ENCODE measurements at regions not wholly inside any gene's neighbourhood (a gene's known extent, or its start where the extent isn't known, plus 50 kb on each side); places are given as distances from the start of the nearest gene placed in this dataset.

- TF ChIP-seq SOX5 (CRISPR knock-in tag; IDR thresholded peaks at IDR 0.05; ENCODE audit: borderline replicate concordance) (peak; percentile 67; the same call in 1 of the 2 replicates), RFXAP (CRISPR knock-in tag; IDR thresholded peaks at IDR 0.05; ENCODE audit: borderline replicate concordance) (peak; percentile 63; the same call in 1 of the 2 replicates), ATAD3A (CRISPR knock-in tag; IDR thresholded peaks at IDR 0.05) (no peak), ZFX (CRISPR knock-in tag; IDR thresholded peaks at IDR 0.05; ENCODE audit: low read depth) (peak; percentile 51; the same call in 1 of the 2 replicates), FOXO1 (CRISPR knock-in tag; IDR thresholded peaks at IDR 0.05) (peak; percentile 72; the same call in 1 of the 2 replicates), FOXA1 (IDR thresholded peaks at IDR 0.05) (no peak), FOXA1 (CRISPR knock-in tag; IDR thresholded peaks at IDR 0.05) (peak; percentile 59), ZNF232 (CRISPR knock-in tag; IDR thresholded peaks at IDR 0.05; ENCODE audit: borderline replicate concordance) (no peak), ZNF414 (CRISPR knock-in tag; IDR thresholded peaks at IDR 0.05) (0 out of 2 replicates have a peak, but pooled peaks have one; percentile 18), KLF9 (CRISPR knock-in tag; IDR thresholded peaks at IDR 0.05; ENCODE audit: low read depth) (no peak), PPARG (CRISPR knock-in tag; conservative IDR thresholded peaks at IDR 0.05) (peak; percentile 53; the same call in 1 of the 2 replicates), MAFF (IDR thresholded peaks at IDR 0.05; ENCODE audit: low read depth, low read length) (no peak), ZNF235 (CRISPR knock-in tag; IDR thresholded peaks at IDR 0.05; ENCODE audit: borderline replicate concordance) (no peak), HNRNPL (IDR thresholded peaks at IDR 0.05; ENCODE audit: low read depth, low read length) (no peak), CCDC6 (CRISPR knock-in tag; IDR thresholded peaks at IDR 0.05) (peak; percentile 23; the same call in 1 of the 2 replicates), ZBTB7A (CRISPR knock-in tag; IDR thresholded peaks at IDR 0.05) (0 out of 2 replicates have a peak, but pooled peaks have one; percentile 28), TRAFD1 (CRISPR knock-in tag; IDR thresholded peaks at IDR 0.05; ENCODE audit: borderline replicate concordance) (0 out of 2 replicates have a peak, but pooled peaks have one; percentile 71), PRMT3 (CRISPR knock-in tag; IDR thresholded peaks at IDR 0.05; ENCODE audit: borderline replicate concordance, low read depth) (no peak), FOXP1 (IDR thresholded peaks at IDR 0.05) (no peak), FOXP1 (CRISPR knock-in tag; IDR thresholded peaks at IDR 0.05) (peak; percentile 85), TBX2 (CRISPR knock-in tag; IDR thresholded peaks at IDR 0.05; ENCODE audit: borderline replicate concordance) (peak; percentile 64; the same call in 1 of the 2 replicates), CHCHD3 (CRISPR knock-in tag; IDR thresholded peaks at IDR 0.05) (no peak), KDM3A (CRISPR knock-in tag; IDR thresholded peaks at IDR 0.05; ENCODE audit: low read depth) (no peak)
- TF ChIP-seq, protein P1, sequence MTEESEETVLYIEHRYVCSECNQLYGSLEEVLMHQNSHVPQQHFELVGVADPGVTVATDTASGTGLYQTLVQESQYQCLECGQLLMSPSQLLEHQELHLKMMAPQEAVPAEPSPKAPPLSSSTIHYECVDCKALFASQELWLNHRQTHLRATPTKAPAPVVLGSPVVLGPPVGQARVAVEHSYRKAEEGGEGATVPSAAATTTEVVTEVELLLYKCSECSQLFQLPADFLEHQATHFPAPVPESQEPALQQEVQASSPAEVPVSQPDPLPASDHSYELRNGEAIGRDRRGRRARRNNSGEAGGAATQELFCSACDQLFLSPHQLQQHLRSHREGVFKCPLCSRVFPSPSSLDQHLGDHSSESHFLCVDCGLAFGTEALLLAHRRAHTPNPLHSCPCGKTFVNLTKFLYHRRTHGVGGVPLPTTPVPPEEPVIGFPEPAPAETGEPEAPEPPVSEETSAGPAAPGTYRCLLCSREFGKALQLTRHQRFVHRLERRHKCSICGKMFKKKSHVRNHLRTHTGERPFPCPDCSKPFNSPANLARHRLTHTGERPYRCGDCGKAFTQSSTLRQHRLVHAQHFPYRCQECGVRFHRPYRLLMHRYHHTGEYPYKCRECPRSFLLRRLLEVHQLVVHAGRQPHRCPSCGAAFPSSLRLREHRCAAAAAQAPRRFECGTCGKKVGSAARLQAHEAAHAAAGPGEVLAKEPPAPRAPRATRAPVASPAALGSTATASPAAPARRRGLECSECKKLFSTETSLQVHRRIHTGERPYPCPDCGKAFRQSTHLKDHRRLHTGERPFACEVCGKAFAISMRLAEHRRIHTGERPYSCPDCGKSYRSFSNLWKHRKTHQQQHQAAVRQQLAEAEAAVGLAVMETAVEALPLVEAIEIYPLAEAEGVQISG (CRISPR knock-in tag; IDR thresholded peaks at IDR 0.05) = no peak
- TF ChIP-seq, protein P2, sequence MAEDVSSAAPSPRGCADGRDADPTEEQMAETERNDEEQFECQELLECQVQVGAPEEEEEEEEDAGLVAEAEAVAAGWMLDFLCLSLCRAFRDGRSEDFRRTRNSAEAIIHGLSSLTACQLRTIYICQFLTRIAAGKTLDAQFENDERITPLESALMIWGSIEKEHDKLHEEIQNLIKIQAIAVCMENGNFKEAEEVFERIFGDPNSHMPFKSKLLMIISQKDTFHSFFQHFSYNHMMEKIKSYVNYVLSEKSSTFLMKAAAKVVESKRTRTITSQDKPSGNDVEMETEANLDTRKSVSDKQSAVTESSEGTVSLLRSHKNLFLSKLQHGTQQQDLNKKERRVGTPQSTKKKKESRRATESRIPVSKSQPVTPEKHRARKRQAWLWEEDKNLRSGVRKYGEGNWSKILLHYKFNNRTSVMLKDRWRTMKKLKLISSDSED (CRISPR knock-in tag; IDR thresholded peaks at IDR 0.05) = no peak
Observed at GRCh38 chr6:167558246-167559177, 233.6 kb downstream of the TTLL2 start (continued).
